ENCODE measurements at regions not wholly inside any gene's neighbourhood (a gene's known extent, or its start where the extent isn't known, plus 50 kb on each side); places are given as distances from the start of the nearest gene placed in this dataset.
A peak's percentile ranks its signal among the peaks of the same experiment; 100 is the strongest.
"Not testable (repeated sequence)": the region's sequence is repeated elsewhere in the genome, so short reads cannot be mapped to it uniquely, and the experiment has no call there.

DNA sequence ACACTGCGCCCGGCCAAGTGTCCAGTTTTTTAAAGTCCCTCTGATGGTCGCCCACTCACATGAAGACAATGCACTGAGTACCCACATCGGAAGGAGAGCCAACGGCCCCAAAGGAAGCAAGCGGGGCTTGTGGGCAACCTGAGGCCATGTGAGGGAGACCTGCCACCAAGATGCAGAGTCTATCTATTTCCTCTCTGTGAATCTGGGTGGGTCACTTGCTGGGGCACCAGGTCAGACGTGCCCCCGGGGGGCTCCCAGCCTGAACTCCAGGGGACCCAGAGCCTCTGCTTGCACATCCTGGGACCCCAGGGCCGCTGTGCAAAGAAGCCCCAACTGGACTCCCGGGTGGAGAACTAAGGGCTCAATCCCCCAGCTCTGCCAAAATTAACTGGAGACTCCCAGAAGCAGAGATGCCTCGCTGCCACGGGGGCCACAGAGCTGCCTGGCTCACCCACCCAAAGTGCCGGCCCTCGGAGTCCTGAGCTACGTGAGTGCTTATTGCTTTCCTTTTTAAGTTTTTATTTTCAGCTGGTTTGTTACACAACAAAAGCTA is 106.4 kb downstream of the BRD1 start:
- no peak for DNase-seq

DNA sequence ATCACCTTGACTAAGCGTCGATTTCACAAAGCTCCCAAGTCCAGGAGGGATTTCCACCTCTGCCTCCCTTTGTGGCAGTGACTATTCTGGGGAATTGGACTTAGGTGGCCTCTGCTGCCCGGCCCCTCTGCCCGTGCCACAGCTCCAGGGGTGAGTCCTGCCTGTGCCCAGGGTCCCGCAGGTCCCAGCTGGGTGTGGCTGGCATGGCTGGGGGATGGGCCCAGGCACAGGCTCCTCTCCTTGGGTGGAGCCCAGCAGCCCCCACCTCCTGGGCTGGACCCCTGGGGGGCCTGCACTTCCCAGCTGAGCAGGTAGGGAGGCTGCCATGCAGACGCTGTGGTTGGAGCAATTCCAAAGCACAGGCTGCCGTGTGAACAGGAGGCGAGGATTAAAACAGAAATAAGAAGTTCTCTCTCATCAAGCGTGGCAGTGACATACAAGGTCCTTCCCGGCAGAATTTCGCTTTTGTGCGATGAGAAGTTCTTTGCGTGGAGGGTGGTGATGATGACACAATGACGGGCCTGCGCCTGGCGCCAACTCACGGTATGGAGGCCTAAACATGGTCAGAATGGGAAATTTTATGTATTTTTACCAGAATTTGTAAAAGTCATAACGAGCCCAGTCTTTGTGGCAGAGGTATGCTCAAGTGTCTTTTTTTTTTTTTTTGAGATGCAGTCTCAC is 107.3 kb downstream of the BRD1 start:
- DNase-seq, result no peak

DNA sequence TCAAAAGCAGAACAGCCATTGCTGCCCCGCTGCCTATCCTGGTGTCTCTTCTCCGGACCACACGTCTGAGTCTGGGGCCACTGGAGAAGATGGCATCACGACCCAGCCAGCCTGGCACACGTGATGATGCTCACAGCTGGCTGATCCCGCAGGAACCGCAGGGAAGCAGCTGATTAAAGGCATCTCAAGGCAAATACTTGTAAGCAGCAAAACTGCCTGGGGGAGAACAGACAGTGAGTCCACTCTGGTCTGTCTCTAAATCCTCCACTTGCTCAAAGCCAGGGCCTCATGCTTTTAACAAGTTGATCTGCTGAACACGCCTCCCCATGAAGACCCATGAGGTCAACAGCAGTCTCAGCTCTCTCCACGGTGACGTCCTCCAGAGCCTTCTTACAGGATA is 108.6 kb downstream of the BRD1 start:
- DNase-seq, result no peak

DNA sequence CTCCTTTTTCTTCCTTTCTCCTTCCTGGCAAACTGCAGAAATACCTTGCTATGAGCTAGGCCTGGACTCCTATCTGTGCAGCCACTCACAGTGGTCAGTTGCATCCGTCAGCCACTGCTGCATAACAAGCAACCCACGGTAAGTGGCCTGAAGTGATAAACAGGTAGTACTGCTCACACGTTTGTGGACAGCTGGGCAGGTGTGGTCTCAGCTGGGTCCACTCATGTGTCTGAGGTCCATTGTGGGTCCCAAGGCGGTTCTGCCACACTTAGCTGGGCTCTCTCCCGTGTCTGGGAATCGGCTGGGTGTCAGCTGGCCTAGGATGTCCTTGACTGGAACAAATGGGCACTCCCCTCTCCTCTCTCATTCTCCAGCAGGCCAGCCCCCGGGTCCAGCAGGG is 109.3 kb downstream of the BRD1 start:
- no peak for DNase-seq

DNA sequence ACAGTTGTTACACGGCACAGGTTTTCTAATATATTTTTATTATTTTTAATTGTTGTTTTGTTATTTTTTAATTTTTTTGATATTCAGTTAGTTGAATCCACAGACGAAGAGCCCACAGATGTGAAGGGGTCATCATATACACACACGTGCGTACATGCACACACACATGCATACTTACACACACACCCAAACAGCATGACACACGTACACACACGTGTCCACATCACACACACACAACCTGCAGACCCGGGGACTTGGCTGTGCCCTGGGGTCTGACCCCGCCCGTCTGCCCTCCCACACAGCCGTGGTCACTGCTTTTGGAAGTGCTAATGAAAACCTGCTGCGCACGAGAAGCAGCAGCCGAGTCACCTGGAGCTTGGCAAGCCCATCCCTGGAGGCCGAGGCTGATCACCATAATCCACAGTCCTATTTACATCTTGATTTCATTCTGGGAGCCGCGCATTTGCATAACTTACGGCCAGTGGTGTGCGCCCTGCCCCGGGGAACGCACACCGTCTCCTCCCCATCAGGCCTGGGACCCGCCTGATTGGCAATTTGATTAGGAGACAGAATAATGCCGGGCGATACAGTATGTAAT is 110.3 kb downstream of the BRD1 start:
- no peak for DNase-seq

DNA sequence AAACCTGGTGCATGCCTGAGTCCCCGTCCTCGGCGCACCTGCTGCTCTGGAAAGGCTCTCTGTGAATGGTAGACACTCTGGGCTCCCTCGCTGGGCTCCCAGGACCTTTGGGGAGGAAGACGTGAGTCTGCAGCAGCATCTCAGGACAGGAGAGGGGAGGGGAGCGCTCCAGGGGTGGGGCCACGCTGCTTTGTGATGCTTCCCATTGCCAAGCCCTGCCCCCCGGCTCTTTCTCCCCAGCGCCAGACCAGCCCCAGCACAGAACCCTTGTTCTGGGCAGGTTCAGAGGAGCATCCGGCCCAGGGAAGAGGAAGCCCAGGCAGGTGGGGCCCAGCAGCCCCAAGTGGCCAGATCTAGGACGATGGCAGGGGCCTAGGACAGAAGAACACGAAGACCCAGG is 111.2 kb downstream of the BRD1 start:
- no peak for DNase-seq

DNA sequence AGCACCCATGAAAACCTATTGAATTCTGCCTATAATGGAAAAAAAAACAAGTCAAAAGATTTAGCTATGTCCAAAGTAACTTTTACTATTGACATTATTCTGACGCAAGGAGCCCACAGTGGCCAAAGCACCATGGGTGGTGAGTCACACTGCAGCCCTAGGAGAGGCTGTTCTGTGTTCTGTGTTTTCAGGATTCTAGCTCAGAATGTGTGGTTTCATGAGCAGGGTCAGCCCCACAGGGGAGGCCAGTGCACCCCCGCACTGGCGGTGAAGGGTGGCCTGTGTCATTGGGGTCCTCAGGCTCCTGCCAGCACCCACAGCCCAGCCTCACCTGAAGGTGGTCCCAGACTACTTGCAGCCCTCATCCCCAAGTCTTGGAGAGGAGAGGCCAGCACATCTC is 112.2 kb downstream of the BRD1 start:
- no peak for DNase-seq

DNA sequence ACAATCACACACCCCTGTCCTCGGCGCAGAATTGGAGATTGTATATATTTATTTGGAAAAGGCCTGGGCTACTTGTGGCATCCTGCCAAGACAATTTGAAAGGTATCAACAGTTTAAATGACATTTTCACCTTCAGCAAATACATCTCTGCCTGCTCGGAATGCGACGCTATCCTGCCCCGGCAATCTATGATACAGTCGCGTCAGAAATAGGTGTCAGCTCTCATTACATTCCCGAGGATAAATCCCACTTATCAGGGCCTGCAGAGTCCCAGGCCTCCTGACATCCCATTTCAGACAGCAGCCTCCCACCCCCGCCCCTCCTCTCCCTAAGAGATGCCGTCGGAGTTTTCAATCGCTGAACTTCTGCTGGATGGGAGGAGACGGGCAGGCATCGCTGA is 114.7 kb downstream of the BRD1 start:
- no peak for DNase-seq

DNA sequence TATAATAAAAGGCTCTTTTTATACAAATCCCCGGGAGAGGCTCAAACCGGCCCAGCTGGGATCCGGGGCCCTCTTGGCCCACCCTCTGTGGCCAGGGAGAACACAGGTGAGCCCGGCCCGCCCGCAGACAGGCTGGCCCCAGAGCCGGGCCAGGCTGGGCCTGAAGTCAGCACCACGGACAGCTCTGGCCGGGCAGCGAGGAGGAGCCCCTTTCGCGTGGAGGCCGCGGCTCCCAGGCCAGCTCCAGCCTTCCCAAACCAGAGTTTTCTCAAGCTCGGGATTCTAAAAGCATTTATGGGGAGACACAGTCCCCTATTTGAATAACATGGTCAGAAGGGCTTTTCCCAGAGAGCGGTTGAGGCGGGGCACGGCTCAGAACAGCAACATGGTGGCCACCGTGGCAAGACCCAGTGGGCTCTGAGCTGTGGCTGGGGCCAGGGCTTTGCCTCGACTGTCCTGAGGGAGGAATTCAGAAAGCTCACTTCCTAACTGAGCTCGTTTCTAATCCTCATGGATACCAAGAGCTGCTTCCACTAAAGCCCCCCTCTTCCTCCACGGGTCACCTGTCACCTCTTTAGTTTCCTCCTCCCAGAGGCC is 115.4 kb downstream of the BRD1 start:
- no peak for DNase-seq

DNA sequence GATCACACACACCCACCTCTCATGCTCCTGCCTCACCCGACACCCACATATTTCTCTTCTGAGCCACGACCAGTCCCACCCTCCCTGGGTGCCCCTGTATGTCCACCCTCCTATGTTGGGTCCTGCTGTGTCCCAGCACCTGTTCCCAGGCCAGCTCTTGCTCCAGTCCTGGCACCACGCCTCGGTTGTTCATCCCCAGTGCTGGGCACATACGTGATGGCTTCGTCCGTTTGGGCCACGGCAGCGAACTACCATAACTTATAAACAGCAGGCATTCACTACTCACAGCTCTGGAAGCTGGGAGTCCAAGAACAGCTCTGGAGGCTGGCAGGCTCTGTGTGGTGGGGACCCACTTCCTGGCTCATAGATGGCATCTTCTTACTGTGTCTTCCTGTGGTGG is 116.9 kb downstream of the BRD1 start:
- DNase-seq, result no peak

DNA sequence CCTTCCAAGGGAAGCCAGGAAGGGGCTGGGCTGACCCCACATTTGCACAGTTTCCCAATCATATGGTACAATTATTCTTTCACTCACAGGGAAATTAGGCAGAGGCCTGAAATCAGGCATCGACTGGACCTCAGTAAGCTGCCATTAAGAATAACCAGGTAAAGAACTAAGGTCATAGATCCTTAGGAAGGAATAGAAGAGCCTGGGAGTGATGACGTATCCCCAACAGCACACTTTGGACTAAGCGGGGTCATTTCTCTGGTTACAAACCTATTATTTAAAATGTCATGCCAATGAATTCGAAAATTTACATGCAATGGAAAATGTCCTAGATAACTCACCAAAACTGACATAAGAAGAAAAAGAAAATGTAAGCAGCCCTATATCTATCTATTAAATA is 118.2 kb downstream of the BRD1 start:
- no peak for DNase-seq

DNA sequence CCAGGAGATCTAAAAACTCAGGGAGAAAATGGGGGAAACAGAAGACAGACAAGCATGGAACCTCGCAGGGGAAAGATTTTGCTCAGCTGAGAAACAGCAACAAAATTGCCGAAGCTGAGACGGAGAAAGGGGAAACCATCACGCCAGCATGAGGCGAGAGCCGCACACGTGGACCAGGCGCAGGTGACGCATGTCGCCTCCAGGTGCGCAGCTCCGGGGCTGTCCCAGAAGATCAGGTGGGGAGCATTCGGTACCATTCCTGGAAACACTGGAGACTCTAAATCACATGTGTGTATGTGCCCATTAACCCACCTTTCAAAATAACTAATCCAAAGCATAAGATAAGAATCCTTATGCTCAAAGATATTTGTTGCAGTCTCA is 121.7 kb downstream of the BRD1 start:
- DNase-seq, result no peak

DNA sequence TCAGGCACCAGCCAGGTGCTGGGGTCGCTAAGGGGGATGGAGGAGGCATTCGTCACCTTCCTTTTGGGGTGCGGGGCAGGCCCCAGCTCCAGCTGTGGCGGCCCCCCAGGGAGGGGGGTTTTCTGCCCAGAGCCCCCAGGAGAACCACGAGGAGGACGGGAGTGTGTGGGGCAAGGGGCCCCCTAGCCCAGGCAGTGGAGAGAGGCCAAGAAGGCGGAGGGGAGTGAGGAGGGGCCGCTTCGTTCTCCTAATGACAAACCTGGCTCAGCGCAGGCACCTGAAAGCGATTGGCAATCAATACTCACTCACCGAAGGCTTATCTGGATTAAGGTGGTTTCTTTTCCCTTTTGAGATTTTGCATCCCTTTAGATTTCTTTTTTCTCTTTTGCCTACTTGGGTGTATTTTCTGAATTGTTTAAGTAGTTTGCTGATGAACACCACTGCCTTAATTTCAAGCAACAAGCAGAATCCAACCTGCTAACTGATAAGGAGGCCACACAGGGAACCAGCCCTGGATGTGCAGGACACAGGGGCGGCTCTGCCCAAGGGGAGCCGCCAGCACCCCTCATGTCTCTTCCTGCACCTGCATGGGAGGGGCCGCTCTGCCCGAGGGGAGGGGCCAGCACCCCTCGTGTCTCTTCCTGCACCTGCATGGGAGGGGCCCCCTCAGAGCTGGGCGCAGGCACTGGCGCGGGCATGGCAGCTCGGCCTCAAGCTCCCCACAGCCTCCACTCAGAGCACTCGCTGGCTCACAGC is 122.3 kb downstream of the BRD1 start:
- DNase-seq, result no peak

DNA sequence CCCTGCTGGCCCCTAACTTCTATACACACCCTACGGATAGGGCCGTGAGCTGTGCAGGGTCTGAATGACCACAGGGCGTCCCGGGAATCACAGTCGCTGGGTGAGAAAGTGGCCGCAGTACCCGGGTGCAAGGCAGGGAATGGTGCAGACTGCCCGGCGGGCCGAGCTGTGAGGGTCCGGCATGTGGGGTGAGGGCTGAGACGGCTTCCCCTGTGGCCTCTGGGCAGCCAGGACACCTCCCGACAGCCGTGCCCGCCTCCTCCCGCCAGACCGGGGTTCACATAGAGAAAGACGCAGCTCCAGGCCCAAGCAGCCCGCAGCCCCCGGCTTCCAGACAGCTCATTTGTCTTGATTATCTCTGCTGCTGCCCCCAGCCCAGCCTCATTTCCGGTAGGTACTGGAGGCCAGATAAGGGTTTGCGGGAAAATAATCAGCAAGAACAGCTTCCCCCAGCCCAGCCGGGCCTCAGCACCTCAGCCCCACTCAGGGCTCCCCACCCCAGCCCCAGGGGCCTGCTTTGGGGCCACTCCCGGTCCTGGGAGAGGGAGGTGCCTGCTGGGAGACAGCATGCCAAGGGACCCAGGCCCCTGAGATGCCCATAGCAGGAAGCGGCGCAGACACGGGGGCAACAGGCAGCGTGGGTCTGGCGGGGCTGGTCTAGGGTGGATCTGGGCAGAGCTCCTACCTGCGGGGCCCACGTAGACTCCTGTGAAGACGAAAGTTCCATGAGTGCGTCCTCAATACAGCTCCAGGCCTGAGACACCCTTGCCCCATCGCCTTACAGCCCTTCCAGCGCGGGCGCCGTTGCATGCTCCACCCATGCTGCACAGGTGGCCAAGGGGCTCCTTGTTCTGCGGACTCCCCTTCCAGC is 123.1 kb downstream of the BRD1 start:
- no peak for DNase-seq

DNA sequence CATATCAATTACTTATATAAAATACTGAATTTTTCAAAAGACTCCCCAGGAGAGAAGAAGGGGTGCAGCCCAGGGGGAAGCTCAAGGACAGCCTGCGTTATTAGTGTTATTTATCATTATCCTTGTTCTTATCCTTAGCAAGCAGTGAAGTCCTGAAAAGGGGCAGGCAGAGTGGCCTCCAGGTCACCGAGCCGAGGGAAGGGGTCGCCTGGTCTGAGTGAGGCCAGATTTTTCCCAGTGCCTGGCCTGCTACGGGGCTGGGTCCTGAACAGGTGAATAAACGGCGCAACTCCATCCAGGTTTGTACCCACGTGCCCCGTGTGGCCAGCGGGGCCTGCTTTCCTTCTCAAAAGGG is 123.7 kb downstream of the BRD1 start:
- DNase-seq, result no peak

DNA sequence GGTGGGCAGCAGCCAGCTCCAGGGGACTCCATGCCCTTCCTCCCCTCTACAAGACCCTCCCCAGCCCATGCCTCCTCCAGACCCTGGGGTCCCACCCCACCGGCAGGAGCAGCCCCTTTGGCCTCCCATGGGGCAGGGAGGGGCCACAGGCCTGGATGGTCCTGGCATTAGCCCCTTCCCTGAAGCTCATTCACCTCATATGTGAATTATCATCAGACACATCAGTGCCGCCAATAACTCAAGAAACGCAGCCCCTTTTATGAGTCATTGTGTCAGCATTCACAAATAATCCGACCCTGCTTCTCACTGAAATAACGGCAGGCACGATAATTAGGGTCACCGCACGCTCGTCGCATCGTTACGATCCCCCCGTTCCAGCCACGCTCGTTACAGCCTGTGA is 124.2 kb downstream of the BRD1 start:
- DNase-seq, result no peak

DNA sequence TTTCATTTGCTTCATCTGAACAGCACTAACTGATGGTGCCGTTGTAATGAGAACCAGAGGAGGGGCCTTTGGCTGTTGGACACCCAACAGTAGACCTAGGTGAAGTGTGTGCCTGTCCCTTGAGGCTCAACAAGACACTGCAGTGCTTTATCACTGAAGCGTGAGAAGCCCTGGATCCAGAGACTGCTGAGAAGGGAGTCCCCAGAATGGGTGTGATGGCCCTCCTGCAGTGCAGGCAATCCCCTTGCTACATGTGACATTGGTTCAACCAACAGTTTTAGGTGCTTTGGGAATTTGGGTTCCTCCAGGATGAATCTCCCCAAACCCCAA is 125.6 kb downstream of the BRD1 start:
- no peak for DNase-seq

DNA sequence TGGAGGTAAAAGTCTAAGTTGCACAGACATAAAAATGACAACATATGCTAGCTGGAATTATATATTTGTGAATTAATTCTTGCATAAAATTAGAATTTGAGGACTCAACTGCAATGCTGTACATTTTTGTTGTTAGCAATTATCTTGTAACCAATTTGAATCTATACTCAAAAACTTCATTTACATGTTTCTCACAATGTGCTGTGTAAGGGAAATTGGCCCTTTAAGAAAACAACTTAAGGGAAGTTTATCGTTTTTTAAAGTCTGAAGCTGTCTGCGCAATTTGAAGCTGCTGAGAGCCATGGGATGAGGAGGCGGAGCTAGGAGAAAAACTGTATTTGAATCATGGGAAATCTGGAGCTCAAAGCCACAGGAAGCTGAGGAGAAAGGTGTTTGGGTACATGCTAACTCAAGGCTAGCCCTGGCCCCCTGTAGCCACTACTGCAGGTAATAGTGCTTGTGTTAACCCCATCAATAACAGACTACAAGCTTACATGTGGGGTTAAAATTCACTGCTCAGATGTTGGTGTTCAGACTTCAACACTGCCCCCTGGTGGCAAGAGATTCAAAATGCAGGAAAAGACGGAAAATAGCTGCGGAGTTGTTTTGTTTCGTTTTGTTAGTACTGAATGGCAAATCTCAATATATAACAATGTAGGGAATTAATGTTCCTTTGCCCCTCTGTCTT is 126.1 kb downstream of the BRD1 start:
- peak; percentile 15 for DNase-seq

DNA sequence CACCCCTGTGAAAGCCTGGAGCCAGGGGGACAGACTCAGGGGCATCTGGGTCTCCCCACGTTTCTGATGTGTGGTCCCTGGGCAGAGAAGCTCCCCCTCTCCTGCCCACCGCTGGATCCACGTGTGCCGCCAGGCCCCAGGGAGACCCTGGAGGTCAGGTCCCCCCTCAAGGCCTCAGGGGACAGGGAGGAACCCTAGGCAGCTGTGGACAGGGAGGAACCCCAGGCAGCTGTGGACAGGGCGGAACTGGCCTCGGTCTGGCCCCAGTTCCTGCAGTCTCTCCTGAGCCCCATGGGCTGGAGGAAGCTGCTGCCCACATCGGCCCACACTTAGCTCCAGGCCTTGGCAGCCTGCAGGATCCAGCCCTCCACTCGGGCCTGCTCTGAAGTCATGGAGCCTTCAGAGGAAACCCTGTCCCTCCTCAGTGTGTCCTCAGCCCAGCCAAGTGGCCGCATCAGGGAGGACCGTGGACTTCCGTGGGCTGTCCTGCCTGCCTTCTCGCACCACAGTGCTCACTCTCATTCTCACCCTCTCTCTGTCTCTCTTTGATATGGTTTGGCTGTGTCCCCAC is 127.7 kb downstream of the BRD1 start:
- no peak for DNase-seq

DNA sequence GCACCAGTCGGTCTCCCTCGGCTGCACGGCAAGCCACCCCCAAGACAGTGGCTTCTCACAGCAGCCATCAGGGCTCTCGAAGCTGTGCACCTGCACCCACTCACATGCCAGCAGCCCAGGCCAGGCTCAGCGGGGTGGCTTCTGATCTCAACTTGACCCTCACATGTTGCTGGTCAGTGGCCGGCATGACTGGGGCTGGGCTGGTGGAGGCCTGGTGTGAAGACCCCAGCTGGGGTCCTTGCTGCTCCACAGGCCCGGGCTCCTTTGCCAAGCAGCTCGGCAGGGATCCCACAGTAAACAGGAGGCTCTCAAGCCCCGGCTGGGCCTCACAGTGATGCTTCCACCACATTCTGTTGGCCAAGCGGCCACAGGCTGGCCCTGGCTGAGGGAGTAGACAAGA is 128.2 kb downstream of the BRD1 start:
- no peak for DNase-seq

DNA sequence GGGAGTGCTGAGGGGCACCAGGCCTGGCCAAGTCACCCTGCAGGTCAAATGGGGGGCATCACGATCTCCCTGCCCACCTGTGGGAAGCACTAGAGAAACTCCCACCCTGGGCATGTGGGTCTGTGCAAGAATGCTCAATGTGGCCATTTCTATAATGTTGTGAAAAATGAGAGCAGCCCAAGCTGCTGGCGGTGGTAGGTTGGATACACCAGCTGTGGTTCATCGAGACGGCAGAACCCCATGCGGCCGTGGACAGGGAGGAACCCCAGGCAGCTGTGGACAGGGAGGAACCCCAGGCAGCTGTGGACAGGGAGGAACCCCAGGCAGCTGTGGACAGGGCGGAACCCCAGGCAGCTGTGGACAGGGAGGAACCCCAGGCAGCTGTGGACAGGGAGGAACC is 129.1 kb downstream of the BRD1 start:
- not testable (repeated sequence) for DNase-seq

DNA sequence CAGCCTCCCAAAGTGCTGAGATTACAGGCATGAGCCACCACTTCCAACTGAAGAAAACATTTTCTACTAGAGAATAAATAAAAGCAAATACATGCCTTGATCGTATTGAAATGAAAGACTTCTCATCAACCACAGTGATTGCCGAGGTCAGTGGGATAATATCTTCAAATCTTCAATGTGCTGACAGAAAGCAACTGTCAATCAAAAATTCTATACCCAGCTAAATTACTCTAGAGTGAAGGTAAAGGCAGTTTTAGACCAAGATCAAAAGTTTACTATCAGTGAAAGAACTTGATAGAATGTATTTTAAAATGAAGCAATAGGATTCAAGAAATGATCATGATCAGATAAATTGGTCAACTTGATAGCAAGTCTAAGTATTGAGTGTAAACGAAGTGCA is 130.6 kb downstream of the BRD1 start:
- no peak for DNase-seq
